NCI-H345 (cell line): ENCODE measurements at regions not wholly inside any gene's neighbourhood (a gene's known extent, or its start where the extent isn't known, plus 50 kb on each side); places are given as distances from the start of the nearest gene placed in this dataset.
"Not testable (repeated sequence)": the region's sequence is repeated elsewhere in the genome, so short reads cannot be mapped to it uniquely, and the experiment has no call there.

Source experiments
- DNase-seq: peaks from one replicate; lab custom pipeline; 2025; lab: John Stamatoyannopoulos, UW

- not testable (repeated sequence) for DNase-seq
Measured at GRCh38 chr9:42656789-42657188, 473.3 kb downstream of the SPATA31A6 start.

GRCh38 chr9:42657496-42657895 lies 474.0 kb downstream of the SPATA31A6 start:
- not testable (repeated sequence) for DNase-seq

- not testable (repeated sequence) for DNase-seq
Measured at GRCh38 chr9:42697146-42697545, 513.7 kb downstream of the SPATA31A6 start.

GRCh38 chr9:42702890-42703289 lies 519.4 kb downstream of the SPATA31A6 start:
- not testable (repeated sequence) for DNase-seq

GRCh38 chr9:42724841-42725835 lies 541.7 kb downstream of the SPATA31A6 start:
- not testable (repeated sequence) for DNase-seq

GRCh38 chr9:42743030-42743814 lies 559.8 kb downstream of the SPATA31A6 start:
- DNase-seq = peak; percentile 71

GRCh38 chr9:42757251-42757650 lies 573.8 kb downstream of the SPATA31A6 start:
- DNase-seq = not testable (repeated sequence)

- not testable (repeated sequence) for DNase-seq
Measured at GRCh38 chr9:42759320-42759719, 575.9 kb downstream of the SPATA31A6 start.

GRCh38 chr9:42782201-42782600 lies 598.7 kb downstream of the SPATA31A6 start:
- DNase-seq = not testable (repeated sequence)

- not testable (repeated sequence) for DNase-seq
Measured at GRCh38 chr9:42792725-42793124, 609.3 kb downstream of the SPATA31A6 start.

GRCh38 chr9:42798571-42798970 lies 615.1 kb downstream of the SPATA31A6 start:
- not testable (repeated sequence) for DNase-seq

- DNase-seq = not testable (repeated sequence)
Measured at GRCh38 chr9:42802716-42803115, 619.3 kb downstream of the SPATA31A6 start.

- DNase-seq = not testable (repeated sequence)
Measured at GRCh38 chr9:42806674-42807073, 623.2 kb downstream of the SPATA31A6 start.

GRCh38 chr9:42821468-42821867 lies 638.0 kb downstream of the SPATA31A6 start:
- DNase-seq = not testable (repeated sequence)

- not testable (repeated sequence) for DNase-seq
Measured at GRCh38 chr9:42848156-42848555, 664.7 kb downstream of the SPATA31A6 start.

- not testable (repeated sequence) for DNase-seq
Measured at GRCh38 chr9:42850896-42851693, 667.6 kb downstream of the SPATA31A6 start.

GRCh38 chr9:42851701-42852100 lies 668.2 kb downstream of the SPATA31A6 start:
- not testable (repeated sequence) for DNase-seq

- not testable (repeated sequence) for DNase-seq
Measured at GRCh38 chr9:42852133-42852930, 668.9 kb downstream of the SPATA31A6 start.

GRCh38 chr9:42860133-42860532 lies 676.7 kb downstream of the SPATA31A6 start:
- not testable (repeated sequence) for DNase-seq

GRCh38 chr9:42862465-42862864 lies 679.0 kb downstream of the SPATA31A6 start:
- DNase-seq = not testable (repeated sequence)
